Panc1 (cell line): ENCODE measurements at regions not wholly inside any gene's neighbourhood (a gene's known extent, or its start where the extent isn't known, plus 50 kb on each side); places are given as distances from the start of the nearest gene placed in this dataset.

Experiments
- CTCF ChIP-seq: fragments of 450-650 bp; IDR thresholded peaks from 2 replicates; pipeline ENCODE4 v1.5.1; 2017; ENCODE audit warnings: mild to moderate bottlenecking
- SIN3A ChIP-seq: IDR thresholded peaks from 2 replicates; pipeline ENCODE4 v1.6.1; 2012; ENCODE audit warnings: low read depth, mild to moderate bottlenecking, low read length, moderate library complexity, borderline replicate concordance; ENCODE audit not compliant: insufficient read depth

GRCh38 chr4:17203797-17204196 lies 305.4 kb upstream of the LDB2 start:
- TF ChIP-seq SIN3A, result no peak
- no peak for TF ChIP-seq CTCF
